Fibroblast of mammary gland (primary cell): ENCODE measurements at regions not wholly inside any gene's neighbourhood (a gene's known extent, or its start where the extent isn't known, plus 50 kb on each side); places are given as distances from the start of the nearest gene placed in this dataset.

ENCODE experiments used
- DNase-seq: peaks from one replicate; pipeline ENCODE4 v3.0.0-alpha.2; 2010; ENCODE audit warnings: low read depth
- H3K4me3 ChIP-seq: 2 replicates; pipeline ENCODE4 v1.5.1; 2011; ENCODE audit warnings: low read depth, mild to moderate bottlenecking, low read length, moderate library complexity; ENCODE audit not compliant: control insufficient read depth
- CTCF ChIP-seq: conservative IDR thresholded peaks from 2 replicates; pipeline ENCODE4 v1.5.1; 2011; ENCODE audit warnings: low read depth, low read length, inconsistent platforms; ENCODE audit not compliant: control insufficient read depth, insufficient read depth

GRCh38 chr22:20648306-20648903, 125.5 kb upstream of the SERPIND1 start:
- no peak for TF ChIP-seq CTCF
- H3K4me3 ChIP-seq: no peak overlapping the region
- DNase-seq: no peak

GRCh38 chr22:20650294-20651207, 123.4 kb upstream of the SERPIND1 start:
- H3K4me3 ChIP-seq: no peak overlapping the region
- DNase-seq: no peak
- TF ChIP-seq CTCF: no peak

- no peak overlapping the region for H3K4me3 ChIP-seq
- DNase-seq: no peak
- no peak for TF ChIP-seq CTCF
Measured at GRCh38 chr22:20651286-20651685, 122.6 kb upstream of the SERPIND1 start.

GRCh38 chr22:20652130-20652529, 121.8 kb upstream of the SERPIND1 start:
- DNase-seq: no peak
- H3K4me3 ChIP-seq: no peak overlapping the region
- TF ChIP-seq CTCF: no peak

- no peak for TF ChIP-seq CTCF
- DNase-seq: no peak
- no peak overlapping the region for H3K4me3 ChIP-seq
Measured at GRCh38 chr22:20652582-20652981, 121.3 kb upstream of the SERPIND1 start.

- TF ChIP-seq CTCF: no peak
- no peak overlapping the region for H3K4me3 ChIP-seq
- DNase-seq: no peak
Measured at GRCh38 chr22:20653012-20653794, 120.7 kb upstream of the SERPIND1 start.
